WTC11 (cell line): ENCODE measurements at regions not wholly inside any gene's neighbourhood (a gene's known extent, or its start where the extent isn't known, plus 50 kb on each side); places are given as distances from the start of the nearest gene placed in this dataset.
"Not testable (repeated sequence)": the region's sequence is repeated elsewhere in the genome, so short reads cannot be mapped to it uniquely, and the experiment has no call there.

Source experiments
- ATAC-seq: fragments of 200-7000 bp; cut with Tn5 transposase; 2 replicates; pipeline ENCODE4 v1.10.0; 2021; ENCODE audit warnings: mild to moderate bottlenecking, moderate library complexity
- CTCF ChIA-PET: fragments of 300-600 bp; sonication (Branson Sonifier 250); formaldehyde crosslinking; loops from one replicate; lab custom pipeline; 2021; ENCODE audit warnings: antibody characterized with exemption; lab: Charles Lee
- POLR2A ChIA-PET: fragments of 350-600 bp; sonication (Branson Sonifier 250); formaldehyde crosslinking; loops from one replicate; lab custom pipeline; 2021; ENCODE audit warnings: antibody characterized with exemption; lab: Charles Lee
- DNase-seq: peaks from one replicate; pipeline ENCODE4 v3.0.0; 2021; ENCODE audit warnings: low spot score
- H3K27ac Mint-ChIP-seq: 2 replicates; pipeline ENCODE4 v1.8.0; 2021; ENCODE audit warnings: mixed read lengths
- H3K27me3 Mint-ChIP-seq: 2 replicates; pipeline ENCODE4 v1.8.0; 2021; ENCODE audit warnings: low read depth, mild to moderate bottlenecking, moderate library complexity, mixed read lengths
- H3K36me3 Mint-ChIP-seq: 2 replicates; pipeline ENCODE4 v1.8.0; 2021; ENCODE audit warnings: mixed read lengths
- H3K4me1 Mint-ChIP-seq: 2 replicates; pipeline ENCODE4 v1.8.0; 2022; ENCODE audit warnings: mixed read lengths
- H3K4me3 Mint-ChIP-seq: 2 replicates; pipeline ENCODE4 v1.8.0; 2021; ENCODE audit warnings: mild to moderate bottlenecking, moderate library complexity, mixed read lengths
- H3K9me3 Mint-ChIP-seq: 2 replicates; pipeline ENCODE4 v1.8.0; 2021; ENCODE audit warnings: mixed read lengths
- ATF6 ChIP-seq: sonication (generic); formaldehyde crosslinking; IDR thresholded peaks from 2 replicates; pipeline ENCODE4 v1.8.1; 2023; ENCODE audit warnings: mild to moderate bottlenecking, missing genetic modification reagents
- CBFB ChIP-seq: sonication (generic); formaldehyde crosslinking; IDR thresholded peaks from 2 replicates; pipeline ENCODE4 v1.8.1; 2022; ENCODE audit warnings: mild to moderate bottlenecking, low read depth, missing genetic modification reagents
- CREB1 ChIP-seq: sonication (generic); formaldehyde crosslinking; IDR thresholded peaks from 2 replicates; pipeline ENCODE4 v1.8.0; 2023; ENCODE audit warnings: mild to moderate bottlenecking, missing genetic modification reagents
- CREM ChIP-seq: sonication (generic); formaldehyde crosslinking; IDR thresholded peaks from 2 replicates; pipeline ENCODE4 v1.8.1; 2022; ENCODE audit warnings: mild to moderate bottlenecking, missing genetic modification reagents, moderate library complexity
- E2F4 ChIP-seq: sonication (generic); formaldehyde crosslinking; IDR thresholded peaks from 2 replicates; pipeline ENCODE4 v1.8.1; 2022; ENCODE audit warnings: low read depth, mild to moderate bottlenecking, moderate library complexity, missing genetic modification reagents, borderline replicate concordance
- E2F5 ChIP-seq: sonication (generic); formaldehyde crosslinking; IDR thresholded peaks from 2 replicates; pipeline ENCODE4 v1.8.1; 2022; ENCODE audit warnings: mild to moderate bottlenecking, moderate library complexity, missing genetic modification reagents
- ESRRA ChIP-seq: sonication (generic); formaldehyde crosslinking; IDR thresholded peaks from 2 replicates; pipeline ENCODE4 v1.8.1; 2022; ENCODE audit warnings: mild to moderate bottlenecking, missing genetic modification reagents, borderline replicate concordance
- ETV6 ChIP-seq: sonication (generic); formaldehyde crosslinking; IDR thresholded peaks from 2 replicates; pipeline ENCODE4 v1.8.1; 2022; ENCODE audit warnings: mild to moderate bottlenecking, missing genetic modification reagents
- FOXJ3 ChIP-seq: sonication (generic); formaldehyde crosslinking; IDR thresholded peaks from 2 replicates; pipeline ENCODE4 v1.9.0; 2021; ENCODE audit warnings: missing genetic modification reagents, mild to moderate bottlenecking, borderline replicate concordance
- FOXP1 ChIP-seq: sonication (generic); formaldehyde crosslinking; IDR thresholded peaks from 2 replicates; pipeline ENCODE4 v1.8.0; 2022; ENCODE audit warnings: missing genetic modification reagents, mild to moderate bottlenecking, moderate library complexity, borderline replicate concordance
- HMGXB4 ChIP-seq: sonication (generic); formaldehyde crosslinking; IDR thresholded peaks from 2 replicates; pipeline ENCODE4 v1.8.1; 2023; ENCODE audit warnings: mild to moderate bottlenecking, moderate library complexity, missing genetic modification reagents
- MYBL2 ChIP-seq: sonication (generic); formaldehyde crosslinking; IDR thresholded peaks from 2 replicates; pipeline ENCODE4 v1.8.1; 2023; ENCODE audit warnings: mild to moderate bottlenecking, moderate library complexity, missing genetic modification reagents
- NFE2L1 ChIP-seq: sonication (generic); formaldehyde crosslinking; IDR thresholded peaks from 2 replicates; pipeline ENCODE4 v1.8.1; 2023; ENCODE audit warnings: missing genetic modification reagents
- NFYB ChIP-seq: sonication (generic); formaldehyde crosslinking; conservative IDR thresholded peaks from 2 replicates; pipeline ENCODE4 v1.8.0; 2022; ENCODE audit warnings: low read depth, missing genetic modification reagents
- RORB ChIP-seq: fragments of 250-450 bp; sonication (Bioruptor Pico); IDR thresholded peaks from 2 replicates; pipeline ENCODE4 v1.9.0; 2021; ENCODE audit warnings: mild to moderate bottlenecking
- TEAD4 ChIP-seq: sonication (generic); formaldehyde crosslinking; IDR thresholded peaks from 2 replicates; pipeline ENCODE4 v1.8.0; 2022; ENCODE audit warnings: mild to moderate bottlenecking, missing genetic modification reagents
- TP53 ChIP-seq: sonication (generic); formaldehyde crosslinking; IDR thresholded peaks from 2 replicates; pipeline ENCODE4 v1.8.1; 2023; ENCODE audit warnings: mild to moderate bottlenecking, missing genetic modification reagents
- ZNF138 ChIP-seq: sonication (generic); formaldehyde crosslinking; conservative IDR thresholded peaks from 2 replicates; pipeline ENCODE4 v1.8.1; 2022; ENCODE audit warnings: mild to moderate bottlenecking, moderate library complexity, missing genetic modification reagents
- ZNF219 ChIP-seq: sonication (generic); formaldehyde crosslinking; IDR thresholded peaks from 2 replicates; pipeline ENCODE4 v1.8.0; 2023; ENCODE audit warnings: missing genetic modification reagents, mild to moderate bottlenecking, borderline replicate concordance
- ZNF425 ChIP-seq: fragments of 250-450 bp; sonication (Bioruptor Pico); conservative IDR thresholded peaks from 2 replicates; pipeline ENCODE4 v1.9.0; 2021; ENCODE audit warnings: mild to moderate bottlenecking

GRCh38 chr10:37015498-37015897, 109.9 kb upstream of the ANKRD30A start:
- ATAC-seq, result no peak
- Mint-ChIP-seq H3K9me3 (peaks cover 83% of the 10 kb centered on the region), H3K4me1 (no peaks in the 10 kb centered on the region), H3K4me3 (no peak overlapping the region), H3K27me3 (peaks cover 6% of the 10 kb centered on the region; the same call in 1 of the 2 replicates), H3K27ac (no peak overlapping the region), H3K36me3 (peaks cover 67% of the 10 kb centered on the region)
- CTCF ChIA-PET, result no interaction called here
- DNase-seq, result no peak
- POLR2A ChIA-PET, result no interaction called here
- TF ChIP-seq MYBL2 (CRISPR knock-in tag) (no peak), E2F5 (CRISPR knock-in tag) (no peak), CBFB (CRISPR knock-in tag) (no peak)

- POLR2A ChIA-PET, result no interaction called here
- peaks cover 59% of the 10 kb centered on the region for H3K36me3 Mint-ChIP-seq
- DNase-seq, result no peak
Observed at GRCh38 chr10:37010741-37011140, 114.7 kb upstream of the ANKRD30A start.

GRCh38 chr10:37008276-37008675, 117.1 kb upstream of the ANKRD30A start:
- H3K27ac Mint-ChIP-seq, DNase-seq, H3K4me1 Mint-ChIP-seq, H3K4me3 Mint-ChIP-seq, H3K27me3 Mint-ChIP-seq, CTCF ChIA-PET, ATAC-seq, POLR2A ChIA-PET: not testable (repeated sequence)
- Mint-ChIP-seq H3K9me3 (peaks cover 75% of the 10 kb centered on the region), H3K36me3 (peaks cover 53% of the 10 kb centered on the region)

More at GRCh38 chr10:37010741-37011140, 114.7 kb upstream of the ANKRD30A start:
- Mint-ChIP-seq H3K4me1 (no peaks in the 10 kb centered on the region), H3K27me3 (peaks cover 5% of the 10 kb centered on the region), H3K4me3 (no peak overlapping the region), H3K9me3 (peaks cover 78% of the 10 kb centered on the region), H3K27ac (no peak overlapping the region)
- ATAC-seq, result no peak
- CTCF ChIA-PET, result no interaction called here
- TF ChIP-seq FOXJ3, result no peak
- no peak for TF ChIP-seq ZNF219 (CRISPR knock-in tag)
- TF ChIP-seq NFYB (CRISPR knock-in tag), result no peak
- no peak for TF ChIP-seq E2F4
- TF ChIP-seq CREM (CRISPR knock-in tag), result no peak
- TF ChIP-seq ETV6, result no peak
- TF ChIP-seq E2F5 (CRISPR knock-in tag), result no peak
- TF ChIP-seq ZNF138 (CRISPR knock-in tag), result no peak
- no peak for TF ChIP-seq TP53 (CRISPR knock-in tag)
- no peak for TF ChIP-seq CREB1 (CRISPR knock-in tag)
- TF ChIP-seq FOXP1 (CRISPR knock-in tag), result no peak
- no peak for TF ChIP-seq ATF6 (CRISPR knock-in tag)
- no peak for TF ChIP-seq TEAD4 (CRISPR knock-in tag)
- TF ChIP-seq RORB (CRISPR knock-in tag), result no peak
- TF ChIP-seq ZNF425 (CRISPR knock-in tag), result no peak
- TF ChIP-seq NFE2L1, result no peak
- no peak for TF ChIP-seq HMGXB4 (CRISPR knock-in tag)
- TF ChIP-seq ESRRA, result no peak
- TF ChIP-seq, all 79 proteins: peak for 0
